ENCODE measurements at regions not wholly inside any gene's neighbourhood (a gene's known extent, or its start where the extent isn't known, plus 50 kb on each side); places are given as distances from the start of the nearest gene placed in this dataset.

- TF ChIP-seq CTCF (conservative IDR thresholded peaks at IDR 0.05; ENCODE audit: low read depth in 2 of 2) (no peak), EZH2phosphoT487 (IDR thresholded peaks at IDR 0.05; ENCODE audit: unreplicated experiment) (no peak), POLR2AphosphoS5 (IDR thresholded peaks at IDR 0.05; ENCODE audit: low read depth) (no peak), JUNB (IDR thresholded peaks at IDR 0.05; ENCODE audit: unreplicated experiment) (no peak), CREB1 (CRISPR knock-in tag; IDR thresholded peaks at IDR 0.05; ENCODE audit: low read depth) (no peak), EZH2 (IDR thresholded peaks at IDR 0.05; ENCODE audit: low read depth, unreplicated experiment) (no peak), REST (IDR thresholded peaks at IDR 0.05; ENCODE audit: unreplicated experiment) (no peak), ZNF331 (CRISPR knock-in tag; IDR thresholded peaks at IDR 0.05; ENCODE audit: low read depth) (no peak), ZNF114 (CRISPR knock-in tag; IDR thresholded peaks at IDR 0.05) (no peak), NANOG (IDR thresholded peaks at IDR 0.05; ENCODE audit: borderline replicate concordance) (no peak), STAT1 (IDR thresholded peaks at IDR 0.05; ENCODE audit: unreplicated experiment) (no peak)
- TF ChIP-seq, protein P1, sequence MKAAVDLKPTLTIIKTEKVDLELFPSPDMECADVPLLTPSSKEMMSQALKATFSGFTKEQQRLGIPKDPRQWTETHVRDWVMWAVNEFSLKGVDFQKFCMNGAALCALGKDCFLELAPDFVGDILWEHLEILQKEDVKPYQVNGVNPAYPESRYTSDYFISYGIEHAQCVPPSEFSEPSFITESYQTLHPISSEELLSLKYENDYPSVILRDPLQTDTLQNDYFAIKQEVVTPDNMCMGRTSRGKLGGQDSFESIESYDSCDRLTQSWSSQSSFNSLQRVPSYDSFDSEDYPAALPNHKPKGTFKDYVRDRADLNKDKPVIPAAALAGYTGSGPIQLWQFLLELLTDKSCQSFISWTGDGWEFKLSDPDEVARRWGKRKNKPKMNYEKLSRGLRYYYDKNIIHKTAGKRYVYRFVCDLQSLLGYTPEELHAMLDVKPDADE (IDR thresholded peaks at IDR 0.05): no peak
These were observed 132.0 kb downstream of the BUD13 start for GRCh38 chr11:116640641-116641402.
